ENCODE measurements at regions not wholly inside any gene's neighbourhood (a gene's known extent, or its start where the extent isn't known, plus 50 kb on each side); places are given as distances from the start of the nearest gene placed in this dataset.

- no peak for TF ChIP-seq CTCF (IDR thresholded peaks at IDR 0.05 in 2 of 3, conservative IDR thresholded peaks at IDR 0.05 in 1 of 3; ENCODE audit: borderline replicate concordance in 1 of 3, insufficient read depth in 1 of 3, low read depth in 2 of 3, low read length in 2 of 3)
- no peak for TF ChIP-seq POLR2AphosphoS5 (IDR thresholded peaks at IDR 0.05; ENCODE audit: low read depth, low read length)
- TF ChIP-seq SP1 (IDR thresholded peaks at IDR 0.05; ENCODE audit: low read depth): no peak
- TF ChIP-seq CEBPB (IDR thresholded peaks at IDR 0.05; ENCODE audit: low read depth): no peak
- TF ChIP-seq POLR2A (IDR thresholded peaks at IDR 0.05; ENCODE audit: borderline replicate concordance, extremely low read depth, insufficient read depth, insufficient read length): no peak
- no peak for TF ChIP-seq SIN3A (IDR thresholded peaks at IDR 0.05; ENCODE audit: low read depth)
- TF ChIP-seq RAD21 (IDR thresholded peaks at IDR 0.05; ENCODE audit: low read depth): no peak
- no peak for TF ChIP-seq EZH2phosphoT487 (IDR thresholded peaks at IDR 0.05; ENCODE audit: borderline replicate concordance)
Measured at GRCh38 chr11:28671274-28671673, 563.1 kb downstream of the METTL15 start.
